HG03520 (cell line): ENCODE measurements at regions not wholly inside any gene's neighbourhood (a gene's known extent, or its start where the extent isn't known, plus 50 kb on each side); places are given as distances from the start of the nearest gene placed in this dataset.

Experiments used
- ATAC-seq: cut with Tn5 transposase; IDR thresholded peaks from one replicate; pipeline ENCODE4 v1.9.1; 2021; ENCODE audit warnings: mild to moderate bottlenecking, moderate library complexity; ENCODE audit not compliant: unreplicated experiment

GRCh38 chr10:123480845-123481244, 185.3 kb upstream of the GPR26 start:
- ATAC-seq = no peak

- no peak for ATAC-seq
These were observed 181.4 kb upstream of the GPR26 start for GRCh38 chr10:123484722-123485121.

- no peak for ATAC-seq
These were observed 180.7 kb upstream of the GPR26 start for GRCh38 chr10:123485341-123485960.

- ATAC-seq = no peak
These were observed 177.7 kb upstream of the GPR26 start for GRCh38 chr10:123488436-123488835.

GRCh38 chr10:123491364-123491763, 174.8 kb upstream of the GPR26 start:
- ATAC-seq = no peak

GRCh38 chr10:123492016-123492415, 174.1 kb upstream of the GPR26 start:
- ATAC-seq = no peak

GRCh38 chr10:123494301-123494808, 171.8 kb upstream of the GPR26 start:
- no peak for ATAC-seq

GRCh38 chr10:123496375-123496774, 169.8 kb upstream of the GPR26 start:
- ATAC-seq = no peak

GRCh38 chr10:123496996-123497660, 169.0 kb upstream of the GPR26 start:
- ATAC-seq = no peak

GRCh38 chr10:123500110-123500509, 166.0 kb upstream of the GPR26 start:
- ATAC-seq = no peak

GRCh38 chr10:123501148-123501547, 165.0 kb upstream of the GPR26 start:
- ATAC-seq = no peak

- no peak for ATAC-seq
These were observed 163.2 kb upstream of the GPR26 start for GRCh38 chr10:123502983-123503382.

GRCh38 chr10:123506455-123506854, 159.7 kb upstream of the GPR26 start:
- ATAC-seq = no peak

- no peak for ATAC-seq
These were observed 158.9 kb upstream of the GPR26 start for GRCh38 chr10:123507298-123507697.

- ATAC-seq = no peak
These were observed 156.8 kb upstream of the GPR26 start for GRCh38 chr10:123509338-123509737.

- ATAC-seq = no peak
These were observed 153.0 kb upstream of the GPR26 start for GRCh38 chr10:123512901-123513775.

- ATAC-seq = no peak
These were observed 152.3 kb upstream of the GPR26 start for GRCh38 chr10:123513870-123514269.

- no peak for ATAC-seq
These were observed 151.2 kb upstream of the GPR26 start for GRCh38 chr10:123514996-123515395.

GRCh38 chr10:123515661-123516060, 150.5 kb upstream of the GPR26 start:
- ATAC-seq = no peak

GRCh38 chr10:123516291-123516690, 149.9 kb upstream of the GPR26 start:
- ATAC-seq = no peak

GRCh38 chr10:123517426-123517825, 148.7 kb upstream of the GPR26 start:
- ATAC-seq = no peak

- ATAC-seq = no peak
These were observed 148.3 kb upstream of the GPR26 start for GRCh38 chr10:123517901-123518300.
